ENCODE measurements at regions not wholly inside any gene's neighbourhood (a gene's known extent, or its start where the extent isn't known, plus 50 kb on each side); places are given as distances from the start of the nearest gene placed in this dataset.

DNA sequence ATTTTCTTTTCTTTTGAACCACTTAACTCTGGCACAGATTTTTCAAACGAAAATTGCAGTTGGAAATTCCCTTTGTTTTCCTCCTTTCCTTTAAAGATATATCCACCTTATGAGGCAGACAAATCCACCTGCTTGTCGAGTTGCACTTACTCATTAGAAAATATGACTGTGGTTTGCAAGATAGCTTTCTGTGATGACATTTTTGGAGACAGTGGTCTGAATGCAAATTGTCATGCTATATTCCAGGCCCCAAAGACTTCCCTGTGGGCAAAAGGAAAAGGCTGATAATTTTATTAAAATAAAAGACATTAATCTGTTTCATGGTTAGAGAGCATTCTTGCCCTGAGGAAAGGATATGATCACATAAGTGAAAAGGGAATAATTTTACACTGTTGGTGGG lies 120.6 kb downstream of the TNFSF18 start:
- Histone ChIP-seq H3K4me1 (ENCODE audit: control insufficient read depth, insufficient read depth, low read length) (no peaks in the 10 kb centered on the region), H3K27ac (ENCODE audit: low read length) (no peak overlapping the region), H3K36me3 (ENCODE audit: control insufficient read depth, insufficient read depth, low read length) (no peaks in the 10 kb centered on the region), H3K4me3 (ENCODE audit: low read length) (no peak overlapping the region), H3K9me3 (replicated peaks; ENCODE audit: control insufficient read depth, low read depth, low read length) (no peaks in the 10 kb centered on the region), H3K27me3 (ENCODE audit: control insufficient read depth, insufficient read depth, low read length) (no peaks in the 10 kb centered on the region)
- DNase-seq = no peak
- WGBS (ENCODE audit: insufficient coverage) = no CpG with 5 or more reads among the region's 2 CpGs

DNA sequence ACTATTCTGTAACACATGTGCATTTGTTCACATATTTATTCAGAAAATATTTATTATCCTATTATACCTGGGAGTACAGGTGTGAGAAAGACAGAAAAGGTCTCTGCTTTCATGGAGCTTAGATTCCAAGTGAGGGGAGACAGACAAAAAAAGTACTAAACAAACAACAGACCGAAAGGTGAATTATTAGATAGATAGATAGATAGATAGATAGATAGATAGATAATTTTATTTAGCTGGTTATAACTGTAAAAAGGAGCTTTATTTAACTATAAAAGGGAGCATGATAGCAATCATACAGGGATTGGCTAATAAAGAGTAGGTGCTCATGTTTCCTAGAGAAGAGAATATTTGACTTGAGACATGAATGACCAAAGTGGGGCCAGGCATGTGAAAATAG lies 119.4 kb downstream of the TNFSF18 start:
- H3K4me3 ChIP-seq (ENCODE audit: low read length) = no peak overlapping the region
- no CpG with 5 or more reads among the region's 1 CpG for WGBS (ENCODE audit: insufficient coverage)
- H3K4me1 ChIP-seq (ENCODE audit: control insufficient read depth, insufficient read depth, low read length) = no peaks in the 10 kb centered on the region
- H3K27me3 ChIP-seq (ENCODE audit: control insufficient read depth, insufficient read depth, low read length) = no peaks in the 10 kb centered on the region
- no peak for DNase-seq
- no peaks in the 10 kb centered on the region for H3K36me3 ChIP-seq (ENCODE audit: control insufficient read depth, insufficient read depth, low read length)
- no peaks in the 10 kb centered on the region for H3K9me3 ChIP-seq (replicated peaks; ENCODE audit: control insufficient read depth, low read depth, low read length)
- no peak overlapping the region for H3K27ac ChIP-seq (ENCODE audit: low read length)

DNA sequence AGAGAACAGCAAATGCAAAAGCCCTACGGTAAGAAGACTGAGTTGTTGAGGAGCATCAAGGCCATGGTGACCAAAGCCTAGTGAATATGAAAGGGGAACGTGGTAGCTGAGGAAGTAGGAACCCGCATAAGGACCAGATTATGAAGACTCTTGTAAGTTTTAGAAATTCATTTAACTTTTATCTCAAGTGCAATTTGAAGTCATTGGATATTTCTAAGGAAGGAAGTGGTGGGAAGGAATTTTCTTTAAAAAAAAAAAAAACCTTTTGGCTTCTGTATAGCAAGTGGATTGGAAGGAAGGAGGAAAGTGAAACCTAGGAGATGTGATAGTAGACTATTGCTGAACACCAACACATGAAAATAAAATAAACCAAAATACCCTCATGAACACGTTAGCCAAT lies 119.0 kb downstream of the TNFSF18 start:
- Histone ChIP-seq H3K4me3 (ENCODE audit: low read length) (no peak overlapping the region), H3K27ac (ENCODE audit: low read length) (no peak overlapping the region), H3K27me3 (ENCODE audit: control insufficient read depth, insufficient read depth, low read length) (no peaks in the 10 kb centered on the region), H3K36me3 (ENCODE audit: control insufficient read depth, insufficient read depth, low read length) (no peaks in the 10 kb centered on the region), H3K4me1 (ENCODE audit: control insufficient read depth, insufficient read depth, low read length) (no peaks in the 10 kb centered on the region), H3K9me3 (replicated peaks; ENCODE audit: control insufficient read depth, low read depth, low read length) (no peaks in the 10 kb centered on the region)
- WGBS (ENCODE audit: insufficient coverage) = 79% methylated on average over 1 of the region's 4 CpGs
- no peak for DNase-seq

DNA sequence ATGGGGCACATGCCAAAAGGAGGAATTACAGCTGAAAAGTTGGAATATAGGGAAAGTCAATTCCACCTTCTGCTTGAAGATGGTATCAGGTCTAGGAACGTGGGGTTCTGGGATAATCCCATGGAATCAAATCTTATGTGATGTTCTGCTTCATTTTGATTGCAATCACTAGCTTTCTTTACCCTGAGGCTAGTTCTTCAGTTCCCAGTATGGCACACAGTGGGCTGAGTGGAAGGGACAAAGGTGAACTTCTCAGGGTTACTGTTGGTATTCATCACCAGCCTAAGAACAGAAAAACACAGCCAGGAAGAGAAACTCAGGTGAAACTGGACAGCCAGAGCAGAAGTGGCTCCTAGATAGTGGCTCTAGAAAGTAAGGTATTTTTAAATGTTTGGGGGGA lies 117.8 kb downstream of the TNFSF18 start:
- WGBS (ENCODE audit: insufficient coverage) = no CpG with 5 or more reads among the region's 1 CpG
- Histone ChIP-seq H3K4me3 (ENCODE audit: low read length) (no peak overlapping the region), H3K9me3 (replicated peaks; ENCODE audit: control insufficient read depth, low read depth, low read length) (no peaks in the 10 kb centered on the region), H3K27me3 (ENCODE audit: control insufficient read depth, insufficient read depth, low read length) (no peaks in the 10 kb centered on the region), H3K27ac (ENCODE audit: low read length) (no peak overlapping the region), H3K36me3 (ENCODE audit: control insufficient read depth, insufficient read depth, low read length) (no peaks in the 10 kb centered on the region), H3K4me1 (ENCODE audit: control insufficient read depth, insufficient read depth, low read length) (no peaks in the 10 kb centered on the region)
- DNase-seq = no peak

DNA sequence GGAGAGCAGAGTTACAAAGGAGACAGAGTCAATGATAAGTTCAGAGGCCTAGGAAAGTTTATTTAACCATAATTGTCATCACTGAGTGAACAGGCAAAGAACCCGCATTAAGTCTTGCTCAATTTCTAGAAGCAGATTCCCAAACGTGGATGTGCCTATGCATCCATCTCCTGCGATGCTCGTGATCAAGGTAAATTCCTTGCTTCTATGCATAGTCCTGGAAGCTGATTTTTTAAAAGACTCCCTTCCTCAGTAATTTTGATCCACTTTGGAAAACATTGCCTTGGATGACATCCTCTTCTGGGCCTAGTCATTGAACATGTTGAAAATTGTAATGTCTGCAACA lies 116.4 kb downstream of the TNFSF18 start:
- Histone ChIP-seq H3K4me1 (ENCODE audit: control insufficient read depth, insufficient read depth, low read length) (no peaks in the 10 kb centered on the region), H3K4me3 (ENCODE audit: low read length) (no peak overlapping the region), H3K36me3 (ENCODE audit: control insufficient read depth, insufficient read depth, low read length) (no peaks in the 10 kb centered on the region), H3K27ac (ENCODE audit: low read length) (no peak overlapping the region), H3K9me3 (replicated peaks; ENCODE audit: control insufficient read depth, low read depth, low read length) (no peaks in the 10 kb centered on the region), H3K27me3 (ENCODE audit: control insufficient read depth, insufficient read depth, low read length) (no peaks in the 10 kb centered on the region)
- DNase-seq = no peak
- WGBS (ENCODE audit: insufficient coverage) = 90% methylated on average over 3 of the region's 4 CpGs

DNA sequence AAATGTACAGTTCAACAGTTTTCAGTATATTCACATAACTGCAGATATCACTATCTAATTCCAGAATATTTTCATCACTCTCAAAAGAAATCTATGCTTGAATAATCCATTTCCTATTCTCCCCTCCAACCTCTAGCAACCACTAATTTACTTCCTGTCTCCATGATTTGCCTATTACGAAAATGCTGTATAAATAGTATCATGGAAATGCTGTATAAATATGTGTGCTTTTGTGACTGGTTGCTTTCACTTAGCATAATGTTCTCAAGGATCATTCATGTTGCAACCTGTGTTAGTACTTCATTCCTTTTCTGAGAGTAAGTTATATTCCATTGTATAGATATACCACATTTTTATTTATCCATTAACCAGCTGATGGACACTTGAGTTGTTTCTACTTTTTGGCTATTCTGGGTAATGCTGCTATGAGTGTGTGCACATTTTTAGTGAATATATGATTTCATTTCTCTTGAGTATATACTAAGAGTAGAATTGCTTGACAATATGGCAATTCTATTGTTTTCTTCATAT lies 115.6 kb downstream of the TNFSF18 start:
- H3K36me3 ChIP-seq (ENCODE audit: control insufficient read depth, insufficient read depth, low read length) = no peaks in the 10 kb centered on the region
- no CpG with 5 or more reads among the region's 1 CpG for WGBS (ENCODE audit: insufficient coverage)
- no peak overlapping the region for H3K27ac ChIP-seq (ENCODE audit: low read length)
- no peaks in the 10 kb centered on the region for H3K9me3 ChIP-seq (replicated peaks; ENCODE audit: control insufficient read depth, low read depth, low read length)
- H3K27me3 ChIP-seq (ENCODE audit: control insufficient read depth, insufficient read depth, low read length) = no peaks in the 10 kb centered on the region
- DNase-seq = no peak
- no peak overlapping the region for H3K4me3 ChIP-seq (ENCODE audit: low read length)
- no peaks in the 10 kb centered on the region for H3K4me1 ChIP-seq (ENCODE audit: control insufficient read depth, insufficient read depth, low read length)

DNA sequence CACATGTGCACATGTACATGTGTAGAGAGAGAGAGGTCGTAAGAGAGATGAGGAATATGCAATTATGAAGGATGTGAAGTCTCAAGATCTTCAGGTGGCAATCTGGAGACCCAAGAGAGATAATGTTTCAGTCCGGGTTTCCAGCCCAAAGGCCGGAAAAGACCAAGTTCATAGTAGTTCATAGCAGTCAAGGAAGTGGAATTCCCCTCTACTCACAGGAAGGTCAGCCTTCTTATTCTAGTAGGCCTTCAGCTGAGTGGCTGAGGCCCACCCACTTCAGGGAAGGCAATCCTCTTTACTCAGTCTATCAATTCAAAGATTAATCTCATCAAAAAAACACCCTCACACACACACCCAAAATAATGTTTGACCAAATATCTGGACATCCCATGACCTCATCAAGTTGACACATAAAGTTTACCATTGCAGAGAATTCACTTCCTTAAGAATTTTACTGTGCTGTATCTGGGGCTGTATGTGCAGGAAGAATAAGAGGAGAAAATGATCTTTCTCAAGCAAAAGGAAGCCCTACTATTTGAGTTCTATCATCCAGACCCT lies 114.6 kb downstream of the TNFSF18 start:
- no peak overlapping the region for H3K4me3 ChIP-seq (ENCODE audit: low read length)
- H3K27ac ChIP-seq (ENCODE audit: low read length) = no peak overlapping the region
- 60% methylated on average over 1 of the region's 3 CpGs for WGBS (ENCODE audit: insufficient coverage)
- H3K27me3 ChIP-seq (ENCODE audit: control insufficient read depth, insufficient read depth, low read length) = no peaks in the 10 kb centered on the region
- H3K9me3 ChIP-seq (replicated peaks; ENCODE audit: control insufficient read depth, low read depth, low read length) = no peaks in the 10 kb centered on the region
- H3K4me1 ChIP-seq (ENCODE audit: control insufficient read depth, insufficient read depth, low read length) = no peaks in the 10 kb centered on the region
- DNase-seq = no peak
- no peaks in the 10 kb centered on the region for H3K36me3 ChIP-seq (ENCODE audit: control insufficient read depth, insufficient read depth, low read length)

DNA sequence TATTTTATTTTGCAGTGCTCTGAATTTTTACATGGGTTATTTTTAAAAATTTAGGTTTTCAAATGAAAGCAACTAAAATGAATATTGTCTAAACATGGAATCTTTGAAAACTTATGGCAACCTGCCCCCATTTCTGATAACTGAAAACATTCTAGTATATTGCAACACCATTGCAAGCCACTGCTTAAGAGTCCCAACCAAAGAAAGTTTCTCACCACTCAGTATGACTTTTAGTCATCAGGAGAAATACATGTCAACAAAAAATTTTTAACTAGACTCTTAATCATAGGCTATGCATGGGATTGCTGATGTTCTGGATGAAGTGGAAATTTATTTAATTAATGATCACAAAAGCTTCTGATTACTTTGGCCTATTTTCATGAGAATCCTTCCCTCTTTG lies 112.1 kb downstream of the TNFSF18 start:
- H3K27me3 ChIP-seq (ENCODE audit: control insufficient read depth, insufficient read depth, low read length) = no peaks in the 10 kb centered on the region
- no peak for DNase-seq
- H3K36me3 ChIP-seq (ENCODE audit: control insufficient read depth, insufficient read depth, low read length) = no peaks in the 10 kb centered on the region
- no peaks in the 10 kb centered on the region for H3K4me1 ChIP-seq (ENCODE audit: control insufficient read depth, insufficient read depth, low read length)
- H3K9me3 ChIP-seq (replicated peaks; ENCODE audit: control insufficient read depth, low read depth, low read length) = no peaks in the 10 kb centered on the region
- no peak overlapping the region for H3K27ac ChIP-seq (ENCODE audit: low read length)
- no peak overlapping the region for H3K4me3 ChIP-seq (ENCODE audit: low read length)

DNA sequence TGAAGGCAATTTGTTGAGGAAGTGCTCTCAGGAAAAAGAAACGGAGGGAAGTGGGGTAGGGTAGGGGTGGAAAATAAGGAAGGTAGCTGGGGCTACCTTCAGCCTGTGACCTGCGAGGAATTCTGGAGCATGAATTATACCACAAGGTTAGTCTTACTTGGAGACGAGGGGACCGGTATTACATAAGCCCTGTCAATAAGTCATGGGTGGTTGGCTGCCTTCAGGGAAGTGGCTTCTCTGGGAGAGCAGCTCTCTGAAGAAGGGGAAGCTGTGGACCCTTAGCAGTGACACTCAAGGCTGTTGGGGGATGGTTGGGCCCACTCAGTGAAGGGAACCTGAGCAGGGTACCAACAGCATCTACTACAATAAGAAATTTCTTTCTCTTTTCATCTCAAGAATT lies 111.3 kb downstream of the TNFSF18 start:
- H3K36me3 ChIP-seq (ENCODE audit: control insufficient read depth, insufficient read depth, low read length) = no peaks in the 10 kb centered on the region
- no peak overlapping the region for H3K27ac ChIP-seq (ENCODE audit: low read length)
- H3K4me3 ChIP-seq (ENCODE audit: low read length) = no peak overlapping the region
- DNase-seq = no peak
- H3K4me1 ChIP-seq (ENCODE audit: control insufficient read depth, insufficient read depth, low read length) = no peaks in the 10 kb centered on the region
- 68% methylated on average over 3 of the region's 4 CpGs for WGBS (ENCODE audit: insufficient coverage)
- no peaks in the 10 kb centered on the region for H3K27me3 ChIP-seq (ENCODE audit: control insufficient read depth, insufficient read depth, low read length)
- no peaks in the 10 kb centered on the region for H3K9me3 ChIP-seq (replicated peaks; ENCODE audit: control insufficient read depth, low read depth, low read length)

DNA sequence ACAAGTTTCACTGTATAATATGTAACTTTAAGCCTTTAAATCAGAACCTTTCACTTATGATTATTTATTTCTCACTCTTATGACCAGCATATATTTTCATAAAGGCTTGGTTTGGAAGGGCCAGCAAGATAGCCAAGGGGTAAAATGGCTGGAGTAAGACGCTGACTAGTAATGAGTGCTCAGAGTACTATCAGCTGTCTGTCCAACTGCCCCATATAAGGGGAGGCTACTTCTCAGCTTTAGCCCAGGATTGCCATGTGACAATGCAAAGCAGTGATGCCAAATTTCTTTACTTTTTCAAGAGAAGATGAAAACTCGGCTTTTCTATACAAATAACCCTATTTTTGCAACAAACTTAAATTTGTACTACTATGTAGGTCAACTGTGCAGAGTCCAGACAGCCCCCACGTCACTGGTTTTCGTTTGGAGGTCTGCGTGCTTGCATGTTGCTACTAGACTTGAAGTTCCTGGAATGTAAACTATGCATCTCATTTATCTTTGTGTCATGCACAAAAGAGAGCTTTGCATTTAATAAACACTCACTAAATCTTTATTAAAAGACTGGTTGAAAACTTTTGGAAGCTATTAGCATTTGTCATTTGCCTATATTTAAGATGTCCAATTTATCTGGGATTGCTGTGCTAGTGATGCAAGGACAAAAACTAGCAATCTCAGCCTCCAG lies 110.4 kb downstream of the TNFSF18 start:
- Histone ChIP-seq H3K4me1 (ENCODE audit: control insufficient read depth, insufficient read depth, low read length) (no peaks in the 10 kb centered on the region), H3K27ac (ENCODE audit: low read length) (no peak overlapping the region), H3K9me3 (replicated peaks; ENCODE audit: control insufficient read depth, low read depth, low read length) (no peaks in the 10 kb centered on the region), H3K27me3 (ENCODE audit: control insufficient read depth, insufficient read depth, low read length) (no peaks in the 10 kb centered on the region), H3K36me3 (ENCODE audit: control insufficient read depth, insufficient read depth, low read length) (no peaks in the 10 kb centered on the region), H3K4me3 (ENCODE audit: low read length) (no peak overlapping the region)
- no peak for DNase-seq
- WGBS (ENCODE audit: insufficient coverage) = 59% methylated on average over 4 of the region's 5 CpGs

DNA sequence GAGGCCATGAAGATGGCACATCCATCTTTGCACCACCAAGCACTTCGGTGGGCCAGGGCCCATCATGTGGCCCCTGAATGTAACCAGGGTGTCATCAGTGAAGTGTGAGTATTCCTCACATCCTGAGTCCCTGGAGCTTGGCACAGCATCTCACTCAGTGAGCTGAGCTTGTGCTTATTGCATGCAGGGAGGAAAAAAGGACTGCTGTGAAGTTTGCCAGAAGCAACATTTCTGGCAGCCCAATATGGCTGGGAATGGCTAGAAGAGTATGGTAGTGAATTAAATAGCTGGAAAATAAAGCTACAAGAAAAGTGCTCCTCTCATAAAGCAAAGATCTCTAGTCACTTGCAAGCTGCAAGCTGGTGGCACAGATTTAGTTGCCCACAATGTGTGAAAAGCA lies 109.3 kb downstream of the TNFSF18 start:
- peak; percentile 16 for DNase-seq
- Histone ChIP-seq H3K4me1 (ENCODE audit: control insufficient read depth, insufficient read depth, low read length) (no peaks in the 10 kb centered on the region), H3K4me3 (ENCODE audit: low read length) (no peak overlapping the region), H3K27me3 (ENCODE audit: control insufficient read depth, insufficient read depth, low read length) (no peaks in the 10 kb centered on the region), H3K36me3 (ENCODE audit: control insufficient read depth, insufficient read depth, low read length) (no peaks in the 10 kb centered on the region), H3K9me3 (replicated peaks; ENCODE audit: control insufficient read depth, low read depth, low read length) (no peaks in the 10 kb centered on the region), H3K27ac (ENCODE audit: low read length) (no peak overlapping the region)
- no CpG with 5 or more reads among the region's 1 CpG for WGBS (ENCODE audit: insufficient coverage)

All from muscle of leg (tissue), 3 donors.